EH (cell line): ENCODE measurements at regions not wholly inside any gene's neighbourhood (a gene's known extent, or its start where the extent isn't known, plus 50 kb on each side); places are given as distances from the start of the nearest gene placed in this dataset.

Experiments used
- DNase-seq: peaks from one replicate; pipeline ENCODE4 v3.0.0-alpha.2; 2015; ENCODE audit warnings: low read depth

DNA sequence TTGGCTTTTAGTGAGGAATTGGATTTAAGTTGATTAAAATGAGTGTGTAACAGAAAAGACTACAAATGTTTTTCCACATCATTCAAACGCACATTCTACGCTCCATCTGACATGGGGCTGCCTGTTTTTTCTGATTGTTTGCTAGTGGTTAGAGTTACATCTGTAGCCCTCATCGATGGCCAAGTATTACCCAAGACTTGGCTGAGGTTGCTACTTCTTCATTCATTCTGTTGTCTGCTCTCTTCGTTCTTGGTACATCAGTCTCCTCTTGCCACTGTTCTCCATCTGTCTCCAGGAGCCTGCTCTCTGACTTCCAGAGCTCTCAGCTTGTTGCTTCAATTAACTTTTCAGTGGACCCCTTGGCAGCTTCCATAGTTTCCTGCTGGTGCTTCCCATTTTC, 1844.6 kb upstream of the TENM3 start:
- DNase-seq, result no peak

DNA sequence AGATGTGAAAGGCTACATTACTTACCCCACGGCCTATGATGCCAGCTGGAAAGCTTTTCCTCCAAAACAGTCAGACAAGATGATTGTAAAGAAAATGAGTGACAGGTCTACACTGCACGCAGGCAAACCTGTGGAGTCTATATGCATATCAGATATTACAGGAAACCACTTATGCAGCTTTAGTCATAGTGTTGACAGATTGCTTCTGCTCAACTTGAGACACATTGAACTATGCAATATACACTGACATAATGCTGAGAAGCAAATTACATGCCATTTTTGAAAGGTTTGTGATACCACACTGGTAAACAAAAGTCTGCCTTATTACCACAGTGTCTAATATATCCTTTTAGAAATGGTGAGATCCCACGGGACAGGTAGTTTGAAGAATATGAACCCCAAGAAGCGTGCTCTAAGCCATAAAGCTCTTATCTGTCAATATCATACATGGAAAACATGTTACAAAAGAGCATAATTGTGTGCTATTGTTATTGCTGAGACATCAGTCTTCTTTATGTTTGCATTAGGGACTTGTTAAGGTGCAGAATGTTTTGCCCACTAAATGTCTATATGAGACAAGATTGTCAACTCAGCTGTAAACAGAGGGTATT, 1835.8 kb upstream of the TENM3 start:
- no peak for DNase-seq

DNA sequence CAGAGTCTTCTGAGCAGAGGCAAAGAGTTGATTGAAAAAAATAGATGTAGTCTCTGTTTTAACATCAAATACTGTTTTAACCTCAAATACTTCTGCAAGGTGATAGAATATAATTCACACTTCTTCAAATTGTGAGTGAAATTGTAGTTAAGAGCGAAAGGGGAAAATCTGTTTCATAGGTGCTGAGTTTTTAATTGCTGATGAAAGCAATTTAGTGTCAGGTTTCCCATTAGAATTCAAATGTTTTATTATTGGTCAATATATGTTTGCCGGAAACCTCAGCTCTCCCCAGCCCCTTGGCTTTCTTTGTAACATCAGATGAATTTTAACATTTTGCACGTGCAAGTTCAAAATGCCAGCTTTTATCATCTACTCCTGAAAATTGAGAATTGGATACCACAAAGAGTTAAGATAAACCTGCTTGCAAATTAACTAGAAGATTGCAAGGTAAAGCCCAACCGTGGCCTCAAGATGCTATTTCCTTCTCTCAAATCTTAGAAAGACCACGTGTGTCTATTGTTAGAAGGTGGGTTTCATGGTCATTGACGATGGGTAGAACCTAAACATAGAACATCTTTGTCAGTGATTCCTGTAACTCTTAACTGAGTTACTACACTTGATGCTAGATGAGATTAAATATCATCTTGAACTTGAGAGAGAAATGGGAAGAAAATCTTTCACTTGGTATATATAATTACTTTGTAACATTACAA, 1824.2 kb upstream of the TENM3 start:
- no peak for DNase-seq

DNA sequence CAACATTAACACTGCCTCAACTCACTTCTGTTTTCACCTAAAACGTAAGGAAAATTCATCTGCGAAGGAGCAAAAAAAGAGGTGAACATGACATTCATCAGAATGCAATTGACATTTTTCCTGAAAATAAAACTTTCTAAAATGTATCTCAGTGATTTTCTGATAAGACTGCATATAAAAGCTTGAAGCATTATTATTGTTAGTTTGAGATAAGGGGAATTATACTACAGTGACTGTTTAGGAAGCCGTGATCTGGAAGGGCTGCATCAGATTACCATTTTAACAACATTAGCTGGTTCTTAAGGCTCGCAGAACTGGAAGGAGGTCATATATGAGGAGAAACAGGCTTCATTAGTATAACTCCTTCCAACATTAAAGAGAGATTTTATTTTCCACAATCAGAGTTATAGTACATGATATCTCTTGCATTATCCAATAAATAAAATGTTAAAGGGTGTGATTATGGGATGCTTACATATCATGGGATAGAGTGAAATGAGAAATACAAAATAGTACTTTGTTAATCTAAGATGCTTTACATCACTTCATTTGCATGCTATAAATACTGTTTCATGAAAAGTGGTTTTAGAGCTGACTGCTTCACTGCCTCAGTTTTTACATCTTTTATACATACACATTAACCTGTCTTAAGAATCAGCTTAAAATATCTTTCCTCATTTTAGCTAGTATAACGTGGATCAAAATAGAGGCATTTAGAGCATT, 1820.1 kb upstream of the TENM3 start:
- no peak for DNase-seq

GRCh38 chr4:180423712-180424057, 1819.5 kb upstream of the TENM3 start:
- no peak for DNase-seq

DNA sequence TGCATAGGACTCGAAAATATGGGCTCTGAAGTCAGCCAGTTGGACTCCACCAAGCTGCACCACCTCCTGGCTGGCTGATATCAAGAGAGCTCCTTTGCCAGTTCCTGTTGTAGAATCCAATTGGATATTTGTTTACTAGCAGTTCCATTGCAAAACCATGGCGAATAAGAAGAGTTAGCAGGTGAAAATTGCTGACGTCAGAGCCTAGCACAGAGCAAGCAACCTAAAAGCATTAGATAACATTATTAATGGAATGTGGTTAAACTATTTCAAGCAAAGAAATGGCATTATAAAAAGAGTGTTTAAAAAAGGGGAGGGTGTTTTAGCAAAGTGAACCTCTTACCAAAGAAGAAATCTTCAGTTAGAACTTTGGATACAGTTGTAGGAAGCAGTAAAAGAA, 1816.3 kb upstream of the TENM3 start:
- DNase-seq, result no peak

DNA sequence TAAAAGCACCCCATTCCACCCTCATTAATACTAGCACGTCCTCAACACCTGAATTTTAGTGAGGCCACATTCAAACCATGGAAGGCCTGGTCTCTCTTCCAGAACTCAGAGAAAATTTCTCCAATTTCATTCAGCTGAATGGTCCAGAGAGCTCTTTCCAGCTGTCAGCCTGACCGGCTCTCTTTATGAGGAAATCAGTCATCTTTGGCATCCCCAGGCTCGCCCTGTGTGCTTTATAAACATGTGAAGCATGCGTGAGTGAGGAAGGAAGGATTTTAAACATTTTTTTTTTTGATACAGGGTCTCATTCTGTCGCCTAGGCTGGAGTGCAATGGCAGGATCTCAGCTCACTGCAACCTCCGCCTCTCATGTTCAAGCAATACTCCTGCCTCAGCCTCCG, 1812.9 kb upstream of the TENM3 start:
- no peak for DNase-seq

GRCh38 chr4:180434131-180434895, 1808.9 kb upstream of the TENM3 start:
- DNase-seq, result no peak

DNA sequence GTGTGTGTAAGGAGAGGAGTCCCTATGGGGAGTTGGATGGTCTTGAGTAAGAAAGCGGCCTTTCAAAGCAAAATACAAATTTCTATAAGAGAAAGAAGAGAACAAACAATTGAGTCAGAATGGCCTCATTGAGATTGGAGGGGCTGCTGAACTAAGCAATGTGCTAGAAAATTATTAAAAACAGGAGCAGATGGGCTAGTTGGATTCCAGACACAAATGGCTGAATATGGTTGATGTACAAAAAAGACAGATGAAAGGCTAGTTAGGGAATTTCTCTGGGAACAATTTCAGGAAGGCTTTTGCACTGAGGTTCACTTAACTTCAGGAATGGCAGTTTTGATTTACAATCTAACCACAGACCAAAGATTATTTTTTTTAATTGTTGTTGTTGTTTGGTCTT, 1806.8 kb upstream of the TENM3 start:
- DNase-seq, result no peak

GRCh38 chr4:180437601-180438000, 1805.6 kb upstream of the TENM3 start:
- DNase-seq, result no peak

- no peak for DNase-seq
Observed at GRCh38 chr4:180448306-180448705, 1794.9 kb upstream of the TENM3 start.

DNA sequence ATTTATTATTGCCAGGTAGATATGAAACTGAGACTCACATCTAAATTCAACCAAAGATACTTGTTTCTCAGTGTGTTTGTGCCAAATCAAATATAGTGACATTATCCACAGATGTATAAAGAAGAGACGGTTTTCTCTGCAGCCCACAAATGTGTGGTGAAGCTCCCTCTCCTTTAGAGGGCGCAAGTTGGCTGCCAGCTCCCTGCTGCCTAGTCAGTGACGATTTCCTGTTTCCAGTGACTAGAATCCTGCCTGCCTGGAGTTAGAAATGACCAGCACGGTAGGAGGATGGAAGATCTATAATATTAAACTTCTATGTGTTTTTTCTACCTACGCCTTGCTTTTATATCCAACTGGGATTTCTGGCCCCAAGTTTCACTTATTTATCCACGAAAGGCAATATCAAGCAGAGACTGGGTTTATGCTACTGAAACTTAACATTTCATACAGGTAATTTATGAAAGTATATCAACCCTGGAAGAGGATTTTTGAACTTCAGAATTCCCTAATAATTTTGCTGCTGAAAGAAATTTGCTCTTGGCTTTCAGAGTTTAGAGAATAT, 1793.7 kb upstream of the TENM3 start:
- no peak for DNase-seq

DNA sequence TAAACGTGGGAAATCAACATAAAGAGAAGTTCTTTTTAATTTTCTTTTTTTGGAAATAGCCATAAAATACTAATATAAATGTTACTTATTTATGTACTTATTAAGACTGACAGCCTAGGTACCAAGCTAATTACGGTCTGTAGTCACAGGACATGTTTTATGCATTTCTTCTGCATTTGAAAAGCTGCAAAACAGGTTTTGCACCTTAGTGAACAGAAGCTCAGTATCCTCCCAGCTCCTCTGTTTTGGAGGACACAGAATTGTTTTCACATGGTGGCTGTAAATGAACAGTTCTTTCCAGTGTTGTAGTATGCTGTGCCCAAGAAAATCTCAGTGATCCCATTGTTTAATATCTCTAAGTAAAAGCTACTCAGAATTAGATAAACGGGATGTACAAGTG, 1788.0 kb upstream of the TENM3 start:
- DNase-seq, result no peak

- DNase-seq, result no peak
Observed at GRCh38 chr4:180456928-180457327, 1786.3 kb upstream of the TENM3 start.

DNA sequence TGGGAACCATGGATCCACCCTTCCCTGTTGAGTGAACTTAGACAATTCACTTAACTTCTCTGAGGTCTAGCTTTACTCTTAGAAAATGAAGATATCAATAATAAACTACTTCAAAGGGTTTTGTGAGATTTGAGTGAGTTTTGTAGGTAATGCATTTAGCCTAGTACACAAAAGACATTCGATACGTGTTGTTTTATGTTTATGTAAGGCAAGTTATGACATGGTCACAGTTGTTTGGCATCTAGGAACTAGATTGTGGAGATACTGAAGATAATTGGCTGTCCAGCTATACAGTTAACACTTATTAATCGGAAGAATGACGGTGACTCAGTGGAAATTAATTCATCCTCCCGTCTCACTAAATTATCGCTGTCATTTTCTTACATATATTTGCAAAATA, 1781.1 kb upstream of the TENM3 start:
- no peak for DNase-seq

DNA sequence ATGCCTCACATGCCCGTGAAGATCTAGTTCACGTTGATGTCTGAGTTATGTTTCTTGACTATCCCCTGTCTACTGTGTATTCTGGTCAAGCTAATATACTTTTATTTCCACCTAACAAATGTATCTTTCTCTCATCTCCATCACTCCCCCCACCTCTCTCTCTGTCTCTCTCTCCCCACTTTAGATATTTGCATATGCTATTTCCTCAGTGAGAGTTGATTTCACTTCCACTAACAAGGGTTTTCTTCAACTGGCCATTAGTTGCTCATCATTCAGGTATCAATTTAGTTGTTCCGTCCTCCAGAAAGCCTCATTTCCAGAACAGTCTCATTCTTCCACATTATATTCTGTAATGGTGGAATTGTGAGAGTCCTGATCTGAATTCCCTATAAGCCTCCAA, 1777.8 kb upstream of the TENM3 start:
- DNase-seq, result no peak

DNA sequence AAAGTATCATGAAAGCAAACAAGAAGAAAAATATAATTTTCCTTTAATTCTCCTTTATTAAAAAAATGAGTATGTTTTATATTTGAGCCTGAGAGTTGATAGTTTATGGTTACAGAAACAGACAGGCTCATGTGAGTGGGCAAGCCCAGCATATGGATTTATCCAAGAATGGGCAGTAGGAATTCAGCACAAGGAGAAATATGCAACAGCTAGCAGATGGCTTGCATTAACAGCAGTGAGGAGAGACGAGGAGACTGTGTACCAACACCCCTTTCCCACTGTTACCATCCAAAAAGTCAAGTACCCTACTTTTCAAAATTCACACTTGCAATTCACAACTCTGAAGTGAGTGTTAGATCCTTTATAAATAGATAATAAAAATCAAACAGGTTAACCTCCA, 1760.2 kb upstream of the TENM3 start:
- no peak for DNase-seq

DNA sequence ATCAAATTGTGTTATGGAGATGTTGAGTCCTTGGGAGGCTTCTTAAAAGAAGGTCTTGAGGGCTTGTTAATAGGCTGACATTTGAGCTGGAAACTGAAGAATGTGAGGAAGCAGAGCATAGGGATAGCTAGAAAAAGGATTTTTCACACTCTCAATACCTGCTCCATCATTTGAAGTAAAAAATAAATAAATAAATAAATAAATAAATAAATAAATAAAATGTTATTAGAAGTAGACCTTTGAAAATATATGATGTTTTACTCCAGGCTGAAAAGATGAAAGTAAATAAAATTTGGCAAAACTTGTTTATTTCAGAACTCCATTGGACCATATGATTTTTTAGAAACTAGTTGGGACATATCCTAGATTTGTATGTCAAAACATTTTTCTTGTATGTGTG, 1757.8 kb upstream of the TENM3 start:
- no peak for DNase-seq

DNA sequence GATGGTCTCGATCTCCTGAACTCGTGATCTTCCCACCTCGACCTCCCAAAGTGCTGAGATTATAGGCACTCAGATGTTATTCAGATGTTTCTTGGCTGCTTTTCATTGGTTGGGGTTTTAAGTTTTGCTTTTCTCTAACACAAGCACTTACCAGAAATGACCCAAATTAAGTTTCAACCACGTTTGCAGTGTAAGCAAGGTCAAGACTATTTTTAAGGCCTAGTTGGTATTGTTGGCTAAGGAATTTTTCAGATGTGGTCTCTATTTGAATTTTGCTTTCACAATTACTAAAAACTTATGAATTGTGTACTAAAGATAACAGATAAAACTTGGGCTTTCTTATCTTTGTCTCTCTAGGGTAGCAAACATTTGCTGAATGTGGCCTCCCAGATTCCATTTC, 1756.9 kb upstream of the TENM3 start:
- DNase-seq, result no peak

- DNase-seq, result no peak
Observed at GRCh38 chr4:180489787-180490186, 1753.4 kb upstream of the TENM3 start.

DNA sequence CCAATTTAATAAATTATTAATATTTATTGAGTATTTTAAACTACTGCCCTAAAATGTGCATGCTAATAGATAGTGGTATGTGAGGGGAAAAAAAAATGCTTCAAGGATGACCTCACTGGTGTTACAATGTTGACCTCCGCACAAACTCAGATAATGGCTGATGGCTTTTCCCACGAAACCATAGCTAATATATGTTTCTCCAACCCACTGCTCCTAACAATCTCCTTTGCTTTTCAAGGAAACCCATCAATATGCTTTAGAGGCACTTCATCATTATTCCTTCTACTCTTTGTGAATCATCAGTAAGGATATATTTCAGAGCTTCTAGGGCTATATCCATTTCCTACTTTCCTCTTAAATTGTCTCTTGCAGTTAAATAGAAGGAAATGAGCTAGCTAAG, 1752.0 kb upstream of the TENM3 start:
- DNase-seq, result no peak

GRCh38 chr4:180493299-180493698, 1749.9 kb upstream of the TENM3 start:
- DNase-seq, result no peak

DNA sequence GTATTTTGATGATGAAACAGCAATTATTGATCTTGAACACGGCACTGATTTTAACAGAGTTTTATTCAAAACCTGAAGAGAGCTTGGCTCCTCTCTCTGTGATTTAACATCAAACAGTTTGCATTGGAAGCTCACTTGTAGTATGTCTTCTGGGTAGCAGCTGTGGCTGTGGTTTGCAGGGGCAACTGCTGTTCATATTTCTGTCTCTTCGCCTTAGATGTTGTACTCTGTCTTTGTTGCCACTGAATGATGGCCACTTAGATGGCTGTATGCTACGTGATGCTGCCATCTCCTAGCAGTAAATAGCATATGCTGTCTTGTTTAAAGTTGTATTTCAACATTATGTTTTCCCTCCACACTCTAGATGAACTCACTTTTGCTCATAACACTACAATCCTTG, 1743.0 kb upstream of the TENM3 start:
- no peak for DNase-seq
